ENCODE measurements at regions not wholly inside any gene's neighbourhood (a gene's known extent, or its start where the extent isn't known, plus 50 kb on each side); places are given as distances from the start of the nearest gene placed in this dataset.
A peak's percentile ranks its signal among the peaks of the same experiment; 100 is the strongest.

- no peak for DNase-seq (ENCODE audit: low spot score)
These were observed 481.4 kb downstream of the GBA3 start for GRCh38 chr4:23174179-23174578.

- no peak for DNase-seq (ENCODE audit: low spot score)
These were observed 479.2 kb downstream of the GBA3 start for GRCh38 chr4:23171976-23172375.

- DNase-seq (ENCODE audit: low spot score), result no peak
These were observed 477.0 kb downstream of the GBA3 start for GRCh38 chr4:23169608-23170311.

- no peak for DNase-seq (ENCODE audit: low spot score)
These were observed 474.2 kb downstream of the GBA3 start for GRCh38 chr4:23166919-23167318.

GRCh38 chr4:23166407-23166806 lies 473.7 kb downstream of the GBA3 start:
- DNase-seq (ENCODE audit: low spot score), result no peak

GRCh38 chr4:23165669-23166068 lies 472.9 kb downstream of the GBA3 start:
- DNase-seq (ENCODE audit: low spot score), result no peak

GRCh38 chr4:23163647-23164436 lies 471.1 kb downstream of the GBA3 start:
- peak; percentile 21 for DNase-seq (ENCODE audit: low spot score)

GRCh38 chr4:23162275-23162674 lies 469.5 kb downstream of the GBA3 start:
- DNase-seq (ENCODE audit: low spot score), result no peak

GRCh38 chr4:23161787-23162186 lies 469.1 kb downstream of the GBA3 start:
- no peak for DNase-seq (ENCODE audit: low spot score)

- no peak for DNase-seq (ENCODE audit: low spot score)
These were observed 460.3 kb downstream of the GBA3 start for GRCh38 chr4:23153076-23153475.

- DNase-seq (ENCODE audit: low spot score), result no peak
These were observed 457.1 kb downstream of the GBA3 start for GRCh38 chr4:23149815-23150214.

- DNase-seq (ENCODE audit: low spot score), result no peak
These were observed 452.0 kb downstream of the GBA3 start for GRCh38 chr4:23144707-23145106.

GRCh38 chr4:23135792-23136645 lies 443.3 kb downstream of the GBA3 start:
- DNase-seq (ENCODE audit: low spot score), result peak; percentile 74

GRCh38 chr4:23134331-23134730 lies 441.6 kb downstream of the GBA3 start:
- DNase-seq (ENCODE audit: low spot score), result no peak

- DNase-seq (ENCODE audit: low spot score), result peak; percentile 3
These were observed 438.1 kb downstream of the GBA3 start for GRCh38 chr4:23130845-23131244.

GRCh38 chr4:23125118-23125517 lies 432.4 kb downstream of the GBA3 start:
- no peak for DNase-seq (ENCODE audit: low spot score)

- DNase-seq (ENCODE audit: low spot score), result no peak
These were observed 430.1 kb downstream of the GBA3 start for GRCh38 chr4:23122666-23123400.

- DNase-seq (ENCODE audit: low spot score), result no peak
These were observed 427.6 kb downstream of the GBA3 start for GRCh38 chr4:23120374-23120773.

GRCh38 chr4:23117826-23118225 lies 425.1 kb downstream of the GBA3 start:
- peak; percentile 7 for DNase-seq (ENCODE audit: low spot score)

GRCh38 chr4:23114538-23114937 lies 421.8 kb downstream of the GBA3 start:
- no peak for DNase-seq (ENCODE audit: low spot score)

GRCh38 chr4:23113104-23113503 lies 420.4 kb downstream of the GBA3 start:
- DNase-seq (ENCODE audit: low spot score), result no peak

- no peak for DNase-seq (ENCODE audit: low spot score)
These were observed 413.8 kb downstream of the GBA3 start for GRCh38 chr4:23106516-23106915.

All from HT-29 (cell line).